Activated T-helper 2 cell treated with anti-CD3 and anti-CD28 coated beads, Interferon-gamma antibody, Interleukin-2, Interleukin-4, amounts not matched to agents 10 μg/mL and 5 μg/mL and 100 μg/mL, durations not matched to agents 14 hours and 24 hours and 36 hours (primary cell): ENCODE measurements at regions not wholly inside any gene's neighbourhood (a gene's known extent, or its start where the extent isn't known, plus 50 kb on each side); places are given as distances from the start of the nearest gene placed in this dataset.

ENCODE experiments used
- DNase-seq: peaks from one replicate; pipeline ENCODE4 v3.0.0; 2021; ENCODE audit warnings: low spot score
- H3K27ac Mint-ChIP-seq: one replicate; pipeline ENCODE4 v1.8.0; 2021; ENCODE audit warnings: mixed read lengths
- H3K27me3 Mint-ChIP-seq: one replicate; pipeline ENCODE4 v1.8.0; 2021; ENCODE audit warnings: low read depth, mixed read lengths
- H3K36me3 Mint-ChIP-seq: one replicate; pipeline ENCODE4 v1.8.0; 2021; ENCODE audit warnings: low read depth, mixed read lengths
- H3K4me1 Mint-ChIP-seq: one replicate; pipeline ENCODE4 v1.8.0; 2021; ENCODE audit warnings: low read depth, mixed read lengths
- H3K4me3 Mint-ChIP-seq: one replicate; pipeline ENCODE4 v1.8.0; 2021; ENCODE audit warnings: low read depth, mild to moderate bottlenecking, moderate library complexity, mixed read lengths
- H3K9me3 Mint-ChIP-seq: one replicate; pipeline ENCODE4 v1.8.0; 2021; ENCODE audit warnings: mixed read lengths
- intact Hi-C: fragments of 100-400 bp; cut with micrococcal nuclease; formaldehyde crosslinking; loops from one replicate; pipeline ENCODE4 v1.15.1; 2023

DNA sequence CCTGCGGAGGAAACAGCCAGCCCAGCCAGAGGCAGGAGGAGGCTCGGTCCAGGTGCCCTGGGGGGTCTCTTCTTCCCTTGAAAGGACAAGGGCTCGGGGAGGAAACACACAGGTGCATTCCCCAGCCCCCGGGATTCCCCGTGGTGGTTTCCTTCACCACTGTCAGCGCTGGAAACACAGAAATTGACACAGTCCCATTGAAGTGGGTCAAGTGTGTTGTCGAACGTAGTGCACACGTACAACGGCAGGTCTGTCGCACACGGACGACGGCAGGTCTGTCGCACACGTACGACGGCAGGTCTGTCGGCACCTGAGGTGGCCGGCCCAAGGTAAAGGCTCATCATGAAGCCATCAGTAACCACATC lies 80.9 kb downstream of the DLL1 start:
- DNase-seq, result peak; percentile 3
- no peaks in the 10 kb centered on the region for H3K36me3 Mint-ChIP-seq
- H3K4me1 Mint-ChIP-seq, result no peaks in the 10 kb centered on the region
- peaks cover 21% of the 10 kb centered on the region for H3K9me3 Mint-ChIP-seq
- no peak overlapping the region for H3K4me3 Mint-ChIP-seq
- intact Hi-C loops, result no loop called here
- no peak overlapping the region for H3K27ac Mint-ChIP-seq
- H3K27me3 Mint-ChIP-seq, result no peaks in the 10 kb centered on the region

DNA sequence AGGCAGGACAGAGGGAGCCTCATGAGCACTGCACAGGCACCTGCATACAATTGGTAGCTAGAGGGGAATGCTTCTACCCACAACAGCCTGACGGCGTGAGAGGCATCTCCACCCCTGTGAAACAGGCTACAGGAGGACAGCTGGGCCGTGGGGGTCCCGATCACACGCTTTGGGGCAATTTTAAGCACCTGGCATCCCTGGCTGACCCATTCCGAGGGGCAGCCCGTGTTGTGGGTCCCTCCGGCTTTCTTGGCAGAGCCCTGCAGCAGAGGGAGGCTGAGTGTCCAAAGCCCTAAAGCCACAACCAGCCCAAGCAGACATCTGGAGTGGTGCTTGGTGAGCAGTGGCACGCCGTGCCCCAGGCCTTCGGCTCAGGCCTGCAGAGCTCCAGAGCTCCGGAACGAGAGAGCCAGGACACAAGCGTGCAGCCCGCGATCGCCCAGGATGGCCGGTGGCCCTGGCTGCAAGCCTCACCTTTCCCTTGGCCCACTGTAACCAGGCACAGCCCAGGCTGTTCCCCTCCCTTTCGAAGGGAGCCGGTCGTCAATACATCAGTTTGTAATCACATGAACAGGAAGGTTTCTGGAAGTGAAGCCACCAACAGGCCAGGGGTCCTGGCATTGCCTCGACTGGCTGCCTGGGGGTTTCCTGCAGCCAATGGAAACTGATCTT lies 81.4 kb downstream of the DLL1 start:
- H3K4me3 Mint-ChIP-seq, result no peak overlapping the region

DNA sequence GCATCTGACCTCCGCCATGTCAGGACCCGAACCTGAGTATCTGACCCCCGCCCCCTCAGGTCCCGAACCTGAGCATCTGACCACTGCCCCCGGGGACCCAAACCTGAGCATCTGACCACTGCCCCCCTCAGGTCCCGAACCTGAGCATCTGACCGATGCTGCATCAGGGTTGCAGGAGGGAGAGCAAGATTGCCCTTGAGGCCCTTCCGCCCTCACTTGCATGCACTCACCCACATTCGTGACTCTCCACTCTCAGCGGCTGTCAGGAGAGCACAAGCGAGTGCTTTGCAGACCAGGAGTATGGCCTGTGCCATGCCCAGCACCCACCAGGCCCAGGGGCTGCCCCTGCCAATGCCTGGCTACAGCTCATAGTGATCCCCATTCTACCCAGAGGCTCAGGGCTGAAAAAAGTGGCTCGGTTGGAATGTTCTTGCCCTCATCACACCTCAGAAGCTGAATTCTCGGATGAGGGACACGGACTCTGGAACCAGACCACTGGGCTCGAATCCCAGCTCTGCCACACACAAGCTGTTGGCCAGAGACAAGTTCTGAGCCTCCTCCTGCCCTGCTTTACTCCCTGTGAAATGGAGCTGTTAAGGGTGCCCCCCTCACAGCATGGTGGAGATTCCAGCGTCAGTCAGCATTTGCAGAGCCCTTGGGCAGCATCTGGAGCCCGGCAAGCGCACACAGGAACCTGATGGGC lies 82.1 kb downstream of the DLL1 start:
- no peak overlapping the region for H3K4me3 Mint-ChIP-seq
- H3K4me1 Mint-ChIP-seq, result no peaks in the 10 kb centered on the region
- intact Hi-C loops, result no loop called here
- DNase-seq, result peak; percentile 6
- peaks cover 23% of the 10 kb centered on the region for H3K9me3 Mint-ChIP-seq
- no peak overlapping the region for H3K27ac Mint-ChIP-seq
- no peaks in the 10 kb centered on the region for H3K36me3 Mint-ChIP-seq
- H3K27me3 Mint-ChIP-seq, result no peaks in the 10 kb centered on the region

More for the DNA sequence above, 81.4 kb downstream of the DLL1 start:
- intact Hi-C loops, result no loop called here
- Mint-ChIP-seq H3K27ac (no peak overlapping the region), H3K4me1 (no peaks in the 10 kb centered on the region), H3K36me3 (no peaks in the 10 kb centered on the region), H3K27me3 (no peaks in the 10 kb centered on the region), H3K9me3 (peaks cover 23% of the 10 kb centered on the region)
- DNase-seq, result peak; percentile 5

DNA sequence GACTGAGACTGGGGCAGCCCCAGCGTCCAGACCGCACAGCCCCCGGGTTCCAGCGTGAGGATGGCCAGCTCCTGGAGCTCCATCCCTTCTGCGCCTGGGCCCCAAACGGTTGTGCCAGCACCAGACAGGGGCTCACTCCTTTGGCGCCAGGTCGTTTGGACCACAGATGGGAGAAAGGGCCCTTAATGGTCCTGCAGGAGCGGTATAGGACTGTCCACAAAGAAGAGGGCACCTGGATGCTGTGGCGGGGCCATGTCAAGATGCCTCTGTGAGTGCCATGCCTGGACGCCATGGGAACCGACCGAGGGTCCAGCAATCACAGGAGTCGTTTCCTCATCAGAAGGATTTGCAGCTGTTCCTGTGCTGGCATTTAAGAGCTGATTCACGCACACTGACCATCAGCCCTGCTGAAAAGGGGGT lies 82.7 kb downstream of the DLL1 start:
- H3K36me3 Mint-ChIP-seq, result no peaks in the 10 kb centered on the region
- no peak overlapping the region for H3K4me3 Mint-ChIP-seq
- H3K27ac Mint-ChIP-seq, result no peak overlapping the region
- H3K4me1 Mint-ChIP-seq, result no peaks in the 10 kb centered on the region
- peaks cover 22% of the 10 kb centered on the region for H3K9me3 Mint-ChIP-seq
- intact Hi-C loops, result no loop called here
- DNase-seq, result peak; percentile 1
- H3K27me3 Mint-ChIP-seq, result no peaks in the 10 kb centered on the region

DNA sequence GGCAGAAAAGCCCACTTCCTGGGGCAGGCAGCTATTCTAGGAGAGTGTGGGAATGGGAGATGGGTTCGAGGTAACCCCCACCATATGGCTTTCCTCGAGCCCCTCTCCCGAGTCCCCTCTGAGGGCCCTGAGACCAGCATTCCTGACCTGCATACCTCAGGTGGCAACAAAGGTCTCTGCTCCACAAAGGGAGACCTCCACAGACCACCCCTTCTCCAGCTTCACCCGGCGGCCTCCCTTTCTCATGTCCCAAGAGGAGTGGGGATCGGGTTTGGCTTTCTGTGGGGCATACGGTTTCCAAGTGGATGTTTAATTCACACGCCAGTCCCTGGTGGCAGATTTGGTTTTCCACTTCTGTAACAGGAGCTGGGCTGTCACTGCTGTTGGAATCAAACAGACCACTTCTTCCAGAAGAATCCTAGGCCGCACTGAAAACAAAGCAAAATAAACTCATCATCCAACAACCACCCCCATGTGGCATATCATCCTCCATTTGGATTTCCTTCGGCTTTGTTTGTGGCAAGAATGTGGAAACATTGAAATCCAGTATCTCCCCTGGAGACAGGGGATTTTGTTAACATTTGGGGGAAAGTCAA lies 83.2 kb downstream of the DLL1 start:
- Mint-ChIP-seq H3K4me1 (no peaks in the 10 kb centered on the region), H3K27ac (no peak overlapping the region), H3K36me3 (no peaks in the 10 kb centered on the region), H3K27me3 (no peaks in the 10 kb centered on the region), H3K9me3 (peaks cover 25% of the 10 kb centered on the region), H3K4me3 (no peak overlapping the region)
- DNase-seq, result no peak
- intact Hi-C loops, result no loop called here

DNA sequence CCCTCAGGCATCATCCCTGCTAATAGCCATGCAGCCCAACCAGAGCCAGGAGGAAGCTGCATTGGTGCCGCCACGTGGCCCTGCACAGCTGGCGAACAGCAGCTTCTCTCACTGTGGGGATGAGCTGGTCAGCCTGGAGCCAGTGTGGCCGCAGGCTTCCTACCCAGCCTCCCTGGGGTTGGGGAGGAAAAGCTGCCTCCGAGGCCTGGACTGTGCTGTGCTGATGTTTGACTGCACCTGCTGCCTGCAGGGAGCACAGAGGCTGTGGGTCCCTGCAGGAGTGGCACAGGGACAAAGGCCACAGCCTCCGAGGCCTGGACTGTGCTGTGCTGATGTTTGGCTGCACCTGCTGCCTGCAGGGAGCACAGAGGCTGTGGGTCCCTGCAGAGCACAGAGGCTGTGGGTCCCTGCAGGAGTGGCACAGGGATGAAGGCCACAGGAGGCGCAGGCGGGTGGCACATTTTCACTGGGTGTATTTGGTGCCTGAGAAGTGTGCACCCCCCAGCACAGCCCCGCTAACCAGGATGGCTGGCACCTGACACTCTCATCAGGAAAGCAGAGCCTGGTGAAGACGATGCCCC lies 83.9 kb downstream of the DLL1 start:
- H3K27me3 Mint-ChIP-seq, result no peaks in the 10 kb centered on the region
- no peaks in the 10 kb centered on the region for H3K36me3 Mint-ChIP-seq
- peak; percentile 4 for DNase-seq
- H3K9me3 Mint-ChIP-seq, result peaks cover 31% of the 10 kb centered on the region
- intact Hi-C loops, result no loop called here
- no peak overlapping the region for H3K4me3 Mint-ChIP-seq
- no peak overlapping the region for H3K27ac Mint-ChIP-seq
- H3K4me1 Mint-ChIP-seq, result no peaks in the 10 kb centered on the region

DNA sequence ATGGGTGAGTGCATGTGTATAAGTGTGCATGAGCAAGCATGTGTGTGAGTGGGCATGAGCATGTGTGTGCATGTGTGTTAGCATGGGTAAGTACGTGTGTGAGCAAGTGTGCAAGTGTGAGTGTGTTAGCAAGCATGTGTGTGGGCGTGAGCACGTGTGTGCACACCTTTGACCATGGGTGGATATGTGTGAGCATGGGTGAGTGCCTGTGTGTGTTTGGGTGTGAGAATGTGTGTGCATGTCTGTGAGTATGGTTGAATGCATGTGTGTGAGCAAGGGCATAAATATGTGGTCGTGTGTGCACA lies 84.6 kb downstream of the DLL1 start:
- intact Hi-C loops, result no loop called here
- no peaks in the 10 kb centered on the region for H3K4me1 Mint-ChIP-seq
- peaks cover 31% of the 10 kb centered on the region for H3K9me3 Mint-ChIP-seq
- H3K36me3 Mint-ChIP-seq, result no peaks in the 10 kb centered on the region
- no peaks in the 10 kb centered on the region for H3K27me3 Mint-ChIP-seq
- H3K27ac Mint-ChIP-seq, result no peak overlapping the region
- DNase-seq, result peak; percentile 4
- no peak overlapping the region for H3K4me3 Mint-ChIP-seq

DNA sequence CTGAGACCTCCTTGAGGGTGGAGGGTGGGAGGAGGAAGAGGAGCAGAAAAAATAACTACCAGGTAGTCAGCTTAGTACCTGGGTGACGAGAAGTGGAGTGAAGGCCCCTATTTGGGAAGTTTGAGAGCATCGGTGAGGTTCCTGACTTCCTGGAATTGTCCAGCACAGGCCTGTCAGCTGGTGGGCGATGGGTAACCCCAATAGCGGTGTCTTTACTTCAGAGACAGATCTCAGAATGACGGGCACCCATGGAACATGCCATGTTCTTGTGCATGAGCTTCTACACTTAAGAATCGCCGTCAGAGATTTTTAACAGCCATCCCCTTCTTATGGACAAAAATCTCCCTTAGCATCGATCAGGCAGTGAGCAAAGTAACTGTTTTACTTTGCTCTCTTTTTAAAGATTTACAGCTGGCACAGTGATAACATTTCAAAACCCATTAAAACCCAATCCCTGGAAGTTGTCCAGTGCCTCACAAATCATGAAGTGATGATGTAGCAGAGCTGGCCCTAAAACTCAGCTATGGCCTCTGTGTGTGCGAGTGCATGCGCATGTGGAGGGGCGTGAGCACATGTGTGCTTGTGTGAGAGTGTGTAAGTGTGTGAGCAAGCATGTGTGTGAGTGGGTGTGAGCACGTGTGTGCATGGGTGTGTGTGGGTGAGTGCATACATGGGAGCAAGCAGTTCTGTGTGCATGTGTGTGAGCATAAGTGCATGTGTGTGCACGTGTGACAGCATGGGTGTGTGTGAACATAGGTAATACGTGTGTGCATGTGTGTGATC lies 85.2 kb downstream of the DLL1 start:
- intact Hi-C loops, result no loop called here
- no peaks in the 10 kb centered on the region for H3K4me1 Mint-ChIP-seq
- H3K36me3 Mint-ChIP-seq, result no peaks in the 10 kb centered on the region
- DNase-seq, result no peak
- no peak overlapping the region for H3K4me3 Mint-ChIP-seq
- H3K9me3 Mint-ChIP-seq, result peaks cover 31% of the 10 kb centered on the region
- H3K27ac Mint-ChIP-seq, result no peak overlapping the region
- H3K27me3 Mint-ChIP-seq, result no peaks in the 10 kb centered on the region

DNA sequence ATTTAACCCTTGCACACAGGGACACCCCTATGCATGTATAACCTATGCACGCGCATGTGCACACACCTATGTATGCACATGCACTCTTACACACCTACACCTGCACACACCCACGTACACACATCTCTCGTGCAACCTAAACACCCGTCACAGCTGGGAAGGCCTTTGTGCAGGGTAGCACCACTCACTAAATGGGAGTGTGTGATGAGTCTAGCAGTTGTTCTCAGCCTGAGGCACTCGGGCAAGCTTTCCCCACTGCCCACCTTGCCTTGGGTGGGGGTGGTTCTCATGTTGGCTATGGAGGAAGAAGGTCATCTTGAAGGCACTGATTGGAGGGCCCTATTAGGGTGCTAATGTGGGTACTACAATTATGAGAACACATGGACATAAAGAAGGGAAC lies 85.8 kb downstream of the DLL1 start:
- DNase-seq, result no peak

DNA sequence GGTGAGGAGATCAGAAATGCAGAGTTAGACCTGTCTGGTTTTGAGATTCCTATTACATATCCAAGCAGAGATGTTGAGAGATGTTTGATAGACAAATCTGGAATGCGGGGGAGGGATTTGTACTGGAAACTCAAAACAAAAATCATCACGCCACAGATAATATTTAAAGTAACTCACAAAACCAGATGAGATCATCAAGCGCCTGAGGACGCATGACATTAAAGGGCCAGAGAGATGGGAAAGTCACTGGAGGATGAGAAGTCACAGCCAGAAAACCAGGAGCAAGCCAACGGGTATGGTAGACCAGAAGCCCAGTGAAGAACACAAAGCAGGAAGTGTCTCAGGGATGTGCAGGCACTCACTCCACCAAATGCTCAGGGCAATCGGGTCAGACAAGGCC lies 87.7 kb downstream of the DLL1 start:
- intact Hi-C loops, result no loop called here
- H3K27me3 Mint-ChIP-seq, result no peaks in the 10 kb centered on the region
- peaks cover 31% of the 10 kb centered on the region for H3K9me3 Mint-ChIP-seq
- no peaks in the 10 kb centered on the region for H3K4me1 Mint-ChIP-seq
- no peak for DNase-seq
- no peaks in the 10 kb centered on the region for H3K36me3 Mint-ChIP-seq
- H3K4me3 Mint-ChIP-seq, result no peak overlapping the region
- H3K27ac Mint-ChIP-seq, result no peak overlapping the region

More for the DNA sequence above, 85.8 kb downstream of the DLL1 start:
- H3K27ac Mint-ChIP-seq, result no peak overlapping the region
- H3K36me3 Mint-ChIP-seq, result no peaks in the 10 kb centered on the region
- intact Hi-C loops, result no loop called here
- H3K4me1 Mint-ChIP-seq, result no peaks in the 10 kb centered on the region
- peaks cover 31% of the 10 kb centered on the region for H3K9me3 Mint-ChIP-seq
- H3K27me3 Mint-ChIP-seq, result no peaks in the 10 kb centered on the region
- no peak overlapping the region for H3K4me3 Mint-ChIP-seq

DNA sequence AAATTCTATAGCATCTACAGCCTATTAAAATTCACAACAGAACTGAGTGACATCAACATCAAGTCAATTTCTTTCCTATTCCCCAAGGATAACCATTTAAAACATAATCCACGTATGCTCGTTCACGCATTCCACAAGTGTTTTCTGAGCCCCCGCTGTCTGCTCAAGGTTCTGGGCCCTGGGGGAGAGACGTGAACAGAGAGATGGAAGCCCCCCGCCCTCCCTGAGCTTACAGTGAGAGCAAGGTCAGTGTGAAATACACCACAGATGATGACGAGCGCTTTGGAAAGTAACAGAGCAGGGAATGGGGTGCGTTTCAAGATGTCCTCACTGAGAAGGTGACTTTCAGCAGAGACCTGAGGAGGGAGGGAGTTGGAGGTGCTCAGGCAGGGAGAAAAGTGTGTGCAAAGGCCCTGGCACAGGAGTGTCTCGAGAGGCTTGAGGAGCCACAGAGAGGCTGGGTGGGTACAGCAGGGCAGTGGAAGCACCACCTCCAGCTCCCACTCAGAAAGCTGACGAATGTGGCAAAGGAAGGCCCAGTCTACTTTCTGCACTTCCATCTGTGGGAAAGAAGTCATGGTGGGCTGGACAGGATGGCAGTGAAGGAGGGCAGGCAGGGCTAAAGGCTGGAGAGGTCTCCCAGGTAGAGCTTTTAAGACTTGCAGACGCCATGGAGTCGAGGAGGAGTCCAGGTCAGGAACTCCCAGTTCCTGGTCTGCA lies 88.3 kb downstream of the DLL1 start:
- no peak overlapping the region for H3K4me3 Mint-ChIP-seq
- H3K9me3 Mint-ChIP-seq, result peaks cover 31% of the 10 kb centered on the region
- no peaks in the 10 kb centered on the region for H3K4me1 Mint-ChIP-seq
- no peaks in the 10 kb centered on the region for H3K36me3 Mint-ChIP-seq
- intact Hi-C loops, result no loop called here
- H3K27ac Mint-ChIP-seq, result no peak overlapping the region
- H3K27me3 Mint-ChIP-seq, result no peaks in the 10 kb centered on the region
- DNase-seq, result no peak

DNA sequence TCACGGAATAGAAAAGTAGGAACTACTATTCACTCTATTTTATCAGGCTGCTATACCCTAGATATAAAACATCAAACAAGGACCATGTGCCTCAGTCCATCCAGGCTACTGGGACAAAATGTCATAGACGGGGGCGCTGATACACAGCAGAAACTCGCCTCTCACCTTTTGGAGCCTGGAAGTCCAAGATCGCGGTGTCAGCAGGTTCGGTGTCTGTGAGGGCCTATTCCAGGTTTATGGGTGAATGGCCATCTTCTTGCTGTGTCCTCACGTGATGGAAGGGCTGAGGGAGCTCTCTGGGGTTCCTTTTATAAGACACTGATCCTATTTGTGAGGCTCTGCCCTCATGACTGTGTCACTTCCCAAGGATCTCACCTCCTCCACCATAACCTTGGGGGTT lies 89.5 kb downstream of the DLL1 start:
- intact Hi-C loops, result no loop called here
- Mint-ChIP-seq H3K9me3 (peaks cover 31% of the 10 kb centered on the region), H3K36me3 (no peaks in the 10 kb centered on the region), H3K27me3 (no peaks in the 10 kb centered on the region), H3K27ac (no peak overlapping the region), H3K4me1 (no peaks in the 10 kb centered on the region), H3K4me3 (no peak overlapping the region)
- DNase-seq, result no peak
